Peyer's patch (tissue), 4 donors: ENCODE measurements at regions not wholly inside any gene's neighbourhood (a gene's known extent, or its start where the extent isn't known, plus 50 kb on each side); places are given as distances from the start of the nearest gene placed in this dataset.

Source experiments
- DNase-seq, 3 donors: peaks; one replicate each; pipeline ENCODE4 v3.0.0-alpha.2; 2017 to 2019
- H3K27ac ChIP-seq, 4 donors: fragments of 200-600 bp; sonication (generic); one replicate each; pipeline ENCODE4 v1.5.1; 2016 to 2019
- H3K27me3 ChIP-seq, 2 donors: fragments of 200-600 bp; sonication (generic); one replicate each; pipeline ENCODE4 v1.5.1; 2019
- H3K36me3 ChIP-seq, 3 donors: fragments of 200-600 bp; sonication (generic); one replicate each; pipeline ENCODE4 v1.5.1; 2016 to 2019
- H3K4me1 ChIP-seq, 4 donors: fragments of 200-600 bp; sonication (generic); one replicate each; pipeline ENCODE4 v1.5.1; 2016 to 2019
- H3K4me3 ChIP-seq, 4 donors: fragments of 200-600 bp; sonication (generic); 1 replicate in 3 of 4; 2 replicates in 1 of 4; pipeline ENCODE4 v1.5.1; 2016 to 2019; ENCODE audit warnings: mild to moderate bottlenecking in 1 of 4
- H3K9me3 ChIP-seq, 4 donors: fragments of 200-600 bp; sonication (generic); one replicate each; pipeline ENCODE4 v1.5.1; 2016 to 2019; ENCODE audit warnings: mild to moderate bottlenecking in 1 of 4
- CTCF ChIP-seq, 6 experiments: fragments of 450-650 bp in 4 of 6; fragments of 200-600 bp in 2 of 6; sonication (generic) in 1 of 6; IDR thresholded peaks; one replicate each; pipeline ENCODE4 v1.5.1; 2017 to 2019; ENCODE audit warnings: antibody characterized with exemption in 6 of 6, mild to moderate bottlenecking in 3 of 6, moderate library complexity in 1 of 6
- POLR2A ChIP-seq, 2 donors: fragments of 450-650 bp; IDR thresholded peaks; one replicate each; pipeline ENCODE4 v1.5.1; 2017; ENCODE audit warnings: antibody characterized with exemption in 2 of 2, mild to moderate bottlenecking in 2 of 2, moderate library complexity in 2 of 2

- Histone ChIP-seq H3K27ac (no peak overlapping the region), H3K36me3 (no peaks in the 10 kb centered on the region), H3K9me3 (no peaks in the 10 kb centered on the region), H3K27me3 (no peaks in the 10 kb centered on the region), H3K4me1 (no peaks in the 10 kb centered on the region), H3K4me3 (no peak overlapping the region)
- TF ChIP-seq CTCF (IDR thresholded peaks at IDR 0.05) (no peak), POLR2A (IDR thresholded peaks at IDR 0.05) (no peak)
- no peak for DNase-seq
Observed at GRCh38 chr1:181345146-181345545, 138.2 kb upstream of the CACNA1E start.

- no peaks in the 10 kb centered on the region for H3K27me3 ChIP-seq
- no peaks in the 10 kb centered on the region for H3K9me3 ChIP-seq
- H3K4me3 ChIP-seq = no peak overlapping the region
- H3K4me1 ChIP-seq = no peaks in the 10 kb centered on the region
- H3K36me3 ChIP-seq = no peaks in the 10 kb centered on the region
- TF ChIP-seq POLR2A (IDR thresholded peaks at IDR 0.05) (no peak), CTCF (IDR thresholded peaks at IDR 0.05) (no peak)
- no peak for DNase-seq
- no peak overlapping the region for H3K27ac ChIP-seq
Observed at GRCh38 chr1:181347495-181348390, 135.6 kb upstream of the CACNA1E start.

- Histone ChIP-seq H3K27ac (no peak overlapping the region), H3K4me3 (no peak overlapping the region), H3K9me3 (no peaks in the 10 kb centered on the region), H3K4me1 (no peaks in the 10 kb centered on the region), H3K36me3 (no peaks in the 10 kb centered on the region), H3K27me3 (no peaks in the 10 kb centered on the region)
- DNase-seq = no peak
- no peak for TF ChIP-seq CTCF (IDR thresholded peaks at IDR 0.05)
- no peak for TF ChIP-seq POLR2A (IDR thresholded peaks at IDR 0.05)
Observed at GRCh38 chr1:181349512-181349911, 133.8 kb upstream of the CACNA1E start.

- Histone ChIP-seq H3K4me1 (no peaks in the 10 kb centered on the region), H3K9me3 (no peaks in the 10 kb centered on the region), H3K36me3 (no peaks in the 10 kb centered on the region), H3K27ac (no peak overlapping the region), H3K4me3 (no peak overlapping the region), H3K27me3 (no peaks in the 10 kb centered on the region)
- TF ChIP-seq POLR2A (IDR thresholded peaks at IDR 0.05) (no peak), CTCF (IDR thresholded peaks at IDR 0.05) (no peak)
- DNase-seq = no peak
Observed at GRCh38 chr1:181350131-181350530, 133.2 kb upstream of the CACNA1E start.

- DNase-seq = no peak
- Histone ChIP-seq H3K9me3 (no peaks in the 10 kb centered on the region), H3K4me1 (no peaks in the 10 kb centered on the region), H3K4me3 (no peak overlapping the region), H3K27me3 (no peaks in the 10 kb centered on the region), H3K36me3 (no peaks in the 10 kb centered on the region), H3K27ac (no peak overlapping the region)
- TF ChIP-seq CTCF (IDR thresholded peaks at IDR 0.05) (no peak), POLR2A (IDR thresholded peaks at IDR 0.05) (no peak)
Observed at GRCh38 chr1:181351740-181352139, 131.6 kb upstream of the CACNA1E start.
